ENCODE measurements at regions not wholly inside any gene's neighbourhood (a gene's known extent, or its start where the extent isn't known, plus 50 kb on each side); places are given as distances from the start of the nearest gene placed in this dataset.

- no peak for TF ChIP-seq NFIC (IDR thresholded peaks at IDR 0.05)
- no peak for TF ChIP-seq TAF1 (IDR thresholded peaks at IDR 0.05; ENCODE audit: low read depth)
- no peak for TF ChIP-seq TEAD4 (IDR thresholded peaks at IDR 0.05)
- TF ChIP-seq EP300 (IDR thresholded peaks at IDR 0.05; ENCODE audit: borderline replicate concordance) = no peak
- no peak for TF ChIP-seq RAD21 (IDR thresholded peaks at IDR 0.05; ENCODE audit: low read depth)
- TF ChIP-seq FOXM1 (IDR thresholded peaks at IDR 0.05; ENCODE audit: borderline replicate concordance, low read depth) = no peak
- TF ChIP-seq, protein P1, sequence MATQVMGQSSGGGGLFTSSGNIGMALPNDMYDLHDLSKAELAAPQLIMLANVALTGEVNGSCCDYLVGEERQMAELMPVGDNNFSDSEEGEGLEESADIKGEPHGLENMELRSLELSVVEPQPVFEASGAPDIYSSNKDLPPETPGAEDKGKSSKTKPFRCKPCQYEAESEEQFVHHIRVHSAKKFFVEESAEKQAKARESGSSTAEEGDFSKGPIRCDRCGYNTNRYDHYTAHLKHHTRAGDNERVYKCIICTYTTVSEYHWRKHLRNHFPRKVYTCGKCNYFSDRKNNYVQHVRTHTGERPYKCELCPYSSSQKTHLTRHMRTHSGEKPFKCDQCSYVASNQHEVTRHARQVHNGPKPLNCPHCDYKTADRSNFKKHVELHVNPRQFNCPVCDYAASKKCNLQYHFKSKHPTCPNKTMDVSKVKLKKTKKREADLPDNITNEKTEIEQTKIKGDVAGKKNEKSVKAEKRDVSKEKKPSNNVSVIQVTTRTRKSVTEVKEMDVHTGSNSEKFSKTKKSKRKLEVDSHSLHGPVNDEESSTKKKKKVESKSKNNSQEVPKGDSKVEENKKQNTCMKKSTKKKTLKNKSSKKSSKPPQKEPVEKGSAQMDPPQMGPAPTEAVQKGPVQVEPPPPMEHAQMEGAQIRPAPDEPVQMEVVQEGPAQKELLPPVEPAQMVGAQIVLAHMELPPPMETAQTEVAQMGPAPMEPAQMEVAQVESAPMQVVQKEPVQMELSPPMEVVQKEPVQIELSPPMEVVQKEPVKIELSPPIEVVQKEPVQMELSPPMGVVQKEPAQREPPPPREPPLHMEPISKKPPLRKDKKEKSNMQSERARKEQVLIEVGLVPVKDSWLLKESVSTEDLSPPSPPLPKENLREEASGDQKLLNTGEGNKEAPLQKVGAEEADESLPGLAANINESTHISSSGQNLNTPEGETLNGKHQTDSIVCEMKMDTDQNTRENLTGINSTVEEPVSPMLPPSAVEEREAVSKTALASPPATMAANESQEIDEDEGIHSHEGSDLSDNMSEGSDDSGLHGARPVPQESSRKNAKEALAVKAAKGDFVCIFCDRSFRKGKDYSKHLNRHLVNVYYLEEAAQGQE (IDR thresholded peaks at IDR 0.05; ENCODE audit: low read depth) = no peak
Observed at GRCh38 chr6:48747471-48747870, 636.5 kb upstream of the PTCHD4 start.

All from Ishikawa (cell line).